ENCODE measurements at regions not wholly inside any gene's neighbourhood (a gene's known extent, or its start where the extent isn't known, plus 50 kb on each side); places are given as distances from the start of the nearest gene placed in this dataset.

- DNase-seq (ENCODE audit: low read depth): no peak
These were observed 50.1 kb upstream of the MBNL1 start for GRCh38 chr3:152218602-152219001.
